ENCODE measurements at regions not wholly inside any gene's neighbourhood (a gene's known extent, or its start where the extent isn't known, plus 50 kb on each side); places are given as distances from the start of the nearest gene placed in this dataset.

DNA sequence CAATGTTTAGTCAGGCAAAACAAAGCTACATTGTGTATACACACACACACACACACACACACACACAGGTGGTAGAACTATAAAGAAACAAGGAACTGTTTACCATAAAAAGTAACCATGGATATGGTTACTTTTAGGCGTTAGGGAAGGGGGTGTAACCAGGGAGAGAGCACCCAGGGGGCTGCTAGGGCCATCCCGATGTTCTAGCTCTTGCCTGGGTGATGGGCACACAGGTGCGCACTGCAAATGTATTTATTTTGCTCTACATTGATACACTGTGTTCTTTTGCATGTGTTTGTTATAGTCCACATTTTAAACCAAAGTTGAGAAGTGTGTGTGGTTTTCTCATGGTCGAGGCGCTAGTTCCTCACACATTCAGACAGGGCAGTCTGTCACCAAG, 69.8 kb upstream of the MYCN start:
- no peak overlapping the region for H3K4me3 Mint-ChIP-seq
- DNase-seq: no peak
- H3K9me3 Mint-ChIP-seq: peaks cover 2% of the 10 kb centered on the region
- intact Hi-C loops (cut with micrococcal nuclease): no loop called here
- CTCF ChIA-PET: no interaction called here
- TF ChIP-seq, protein P1, sequence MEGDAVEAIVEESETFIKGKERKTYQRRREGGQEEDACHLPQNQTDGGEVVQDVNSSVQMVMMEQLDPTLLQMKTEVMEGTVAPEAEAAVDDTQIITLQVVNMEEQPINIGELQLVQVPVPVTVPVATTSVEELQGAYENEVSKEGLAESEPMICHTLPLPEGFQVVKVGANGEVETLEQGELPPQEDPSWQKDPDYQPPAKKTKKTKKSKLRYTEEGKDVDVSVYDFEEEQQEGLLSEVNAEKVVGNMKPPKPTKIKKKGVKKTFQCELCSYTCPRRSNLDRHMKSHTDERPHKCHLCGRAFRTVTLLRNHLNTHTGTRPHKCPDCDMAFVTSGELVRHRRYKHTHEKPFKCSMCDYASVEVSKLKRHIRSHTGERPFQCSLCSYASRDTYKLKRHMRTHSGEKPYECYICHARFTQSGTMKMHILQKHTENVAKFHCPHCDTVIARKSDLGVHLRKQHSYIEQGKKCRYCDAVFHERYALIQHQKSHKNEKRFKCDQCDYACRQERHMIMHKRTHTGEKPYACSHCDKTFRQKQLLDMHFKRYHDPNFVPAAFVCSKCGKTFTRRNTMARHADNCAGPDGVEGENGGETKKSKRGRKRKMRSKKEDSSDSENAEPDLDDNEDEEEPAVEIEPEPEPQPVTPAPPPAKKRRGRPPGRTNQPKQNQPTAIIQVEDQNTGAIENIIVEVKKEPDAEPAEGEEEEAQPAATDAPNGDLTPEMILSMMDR (IDR thresholded peaks at IDR 0.05): no peak
- no peaks in the 10 kb centered on the region for H3K4me1 Mint-ChIP-seq (ENCODE audit: low read depth)
- no peak for ATAC-seq
- no peak overlapping the region for H3K27ac Mint-ChIP-seq
- H3K27me3 Mint-ChIP-seq: peaks cover 2% of the 10 kb centered on the region
- H3K36me3 Mint-ChIP-seq (ENCODE audit: low read depth): no peaks in the 10 kb centered on the region
- POLR2A ChIA-PET: no interaction called here

GRCh38 chr2:15871239-15871783, 69.0 kb upstream of the MYCN start:
- ATAC-seq: no peak
- DNase-seq: no peak
- POLR2A ChIA-PET: no interaction called here
- Mint-ChIP-seq H3K4me1 (ENCODE audit: low read depth) (no peaks in the 10 kb centered on the region), H3K27ac (no peak overlapping the region), H3K27me3 (peaks cover 2% of the 10 kb centered on the region), H3K36me3 (ENCODE audit: low read depth) (no peaks in the 10 kb centered on the region), H3K9me3 (peaks cover 2% of the 10 kb centered on the region), H3K4me3 (no peak overlapping the region)
- CTCF ChIA-PET: no interaction called here
- intact Hi-C loops (cut with micrococcal nuclease): no loop called here
- TF ChIP-seq, protein P1 (IDR thresholded peaks at IDR 0.05): no peak

- no peaks in the 10 kb centered on the region for H3K4me1 Mint-ChIP-seq (ENCODE audit: low read depth)
- H3K27me3 Mint-ChIP-seq: peaks cover 2% of the 10 kb centered on the region
- DNase-seq (no peak), ATAC-seq (no peak)
- intact Hi-C loops (cut with micrococcal nuclease): no loop called here
- no peaks in the 10 kb centered on the region for H3K36me3 Mint-ChIP-seq (ENCODE audit: low read depth)
- CTCF ChIA-PET: no interaction called here
- no peak overlapping the region for H3K4me3 Mint-ChIP-seq
- TF ChIP-seq, protein P1 (IDR thresholded peaks at IDR 0.05): no peak
- no peak overlapping the region for H3K27ac Mint-ChIP-seq
- peaks cover 7% of the 10 kb centered on the region for H3K9me3 Mint-ChIP-seq
- POLR2A ChIA-PET: no interaction called here
These were observed 67.5 kb upstream of the MYCN start for GRCh38 chr2:15872854-15873253.

GRCh38 chr2:15874321-15874720, 66.0 kb upstream of the MYCN start:
- intact Hi-C loops (cut with micrococcal nuclease): no loop called here
- POLR2A ChIA-PET: no interaction called here
- no peak for ATAC-seq
- TF ChIP-seq, protein P1 (IDR thresholded peaks at IDR 0.05): no peak
- H3K9me3 Mint-ChIP-seq: peaks cover 7% of the 10 kb centered on the region
- no peak overlapping the region for H3K4me3 Mint-ChIP-seq
- peaks cover 2% of the 10 kb centered on the region for H3K27me3 Mint-ChIP-seq
- no peak overlapping the region for H3K27ac Mint-ChIP-seq
- CTCF ChIA-PET: no interaction called here
- no peak for DNase-seq
- no peaks in the 10 kb centered on the region for H3K4me1 Mint-ChIP-seq (ENCODE audit: low read depth)
- no peaks in the 10 kb centered on the region for H3K36me3 Mint-ChIP-seq (ENCODE audit: low read depth)

DNA sequence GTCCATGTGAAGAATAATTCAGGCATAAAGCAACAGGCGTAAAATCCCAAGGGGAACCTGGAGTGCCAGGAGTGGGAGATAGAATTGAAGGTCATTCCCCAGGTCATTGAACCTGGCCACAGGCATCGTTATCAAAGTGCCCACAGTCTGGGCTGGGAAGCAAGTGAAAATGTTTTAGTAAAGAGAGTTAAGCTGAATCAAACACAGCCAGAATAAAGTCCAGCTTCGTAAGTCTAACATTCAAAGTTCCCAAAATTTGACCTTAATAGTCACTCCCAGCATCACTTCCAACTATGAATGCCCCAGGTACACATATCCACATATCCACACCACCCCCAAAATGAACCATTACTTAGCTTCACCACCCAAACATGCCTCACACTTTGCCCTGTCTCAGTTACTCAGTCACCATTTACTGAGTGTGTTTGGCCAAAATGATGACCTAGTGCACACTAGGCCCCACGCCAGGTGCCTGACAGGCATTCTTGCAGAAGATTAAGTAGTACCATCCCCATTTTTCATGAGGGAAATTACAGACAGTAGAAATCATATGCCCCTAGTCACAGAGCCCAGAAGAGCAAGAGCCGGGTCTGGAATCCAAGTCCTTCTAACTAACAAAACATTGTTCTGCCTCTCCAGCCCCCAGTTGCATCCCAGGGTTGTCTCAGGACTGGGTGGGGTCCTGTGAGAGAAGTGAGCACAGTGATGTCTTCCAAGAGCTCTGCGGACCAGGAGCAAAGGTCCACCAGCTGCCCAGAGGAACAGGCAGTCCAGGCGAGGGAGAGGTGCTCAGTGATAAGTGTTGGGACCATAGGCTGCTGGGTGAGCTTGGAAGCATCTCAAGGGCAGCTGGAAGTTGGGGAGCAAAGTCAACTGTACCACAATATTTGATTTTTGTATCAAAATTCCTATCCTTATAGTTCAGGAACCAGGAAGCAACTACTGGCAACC, 65.2 kb upstream of the MYCN start:
- POLR2A ChIA-PET: no interaction called here
- Mint-ChIP-seq H3K9me3 (peaks cover 7% of the 10 kb centered on the region), H3K4me1 (ENCODE audit: low read depth) (no peaks in the 10 kb centered on the region), H3K27me3 (peaks cover 2% of the 10 kb centered on the region), H3K27ac (no peak overlapping the region), H3K4me3 (no peak overlapping the region), H3K36me3 (ENCODE audit: low read depth) (no peaks in the 10 kb centered on the region)
- no peak for DNase-seq
- CTCF ChIA-PET: no interaction called here
- intact Hi-C loops (cut with micrococcal nuclease): no loop called here
- TF ChIP-seq, protein P1 (IDR thresholded peaks at IDR 0.05): no peak
- ATAC-seq: no peak

Measured in activated CD8-positive, alpha-beta T cell treated with anti-CD3 and anti-CD28 coated beads for 36 hours (primary cell).